GM19023 (cell line): ENCODE measurements at regions not wholly inside any gene's neighbourhood (a gene's known extent, or its start where the extent isn't known, plus 50 kb on each side); places are given as distances from the start of the nearest gene placed in this dataset.

Source experiments
- ATAC-seq: cut with Tn5 transposase; IDR thresholded peaks from one replicate; pipeline ENCODE4 v1.9.1; 2021; ENCODE audit warnings: mild to moderate bottlenecking, moderate library complexity; ENCODE audit not compliant: unreplicated experiment

DNA sequence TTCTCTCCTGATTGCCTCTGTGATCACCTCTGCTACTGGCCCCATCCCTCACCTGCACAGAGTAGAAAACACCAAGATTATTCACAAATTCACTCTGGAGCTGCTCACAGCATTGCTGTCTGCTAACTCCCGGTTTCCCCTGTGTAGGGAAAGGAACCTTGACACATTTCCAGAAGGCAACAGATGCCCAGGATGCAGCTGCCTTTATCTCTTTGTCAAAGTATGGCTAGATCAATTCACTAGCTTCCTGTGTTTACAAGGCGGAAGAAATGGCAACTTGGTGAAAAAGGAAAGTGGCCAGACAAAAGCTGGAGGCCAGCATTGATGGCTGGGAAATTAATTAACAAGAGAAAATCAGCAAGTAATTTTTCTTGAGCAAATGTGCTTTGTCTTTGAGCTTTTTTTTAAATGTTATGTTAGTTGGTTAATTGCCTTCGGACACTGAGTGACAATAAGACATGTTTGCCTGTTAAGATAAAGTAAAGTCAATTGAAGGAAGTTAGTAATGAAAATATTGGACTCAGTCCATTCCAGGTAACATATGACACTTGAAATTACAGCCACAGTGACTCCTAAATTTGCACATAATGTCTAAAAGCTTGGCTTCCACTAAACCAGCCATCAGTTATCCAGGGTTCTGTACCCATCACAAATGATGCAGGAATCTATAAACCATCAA is 394.6 kb upstream of the IL12A start:
- no peak for ATAC-seq

DNA sequence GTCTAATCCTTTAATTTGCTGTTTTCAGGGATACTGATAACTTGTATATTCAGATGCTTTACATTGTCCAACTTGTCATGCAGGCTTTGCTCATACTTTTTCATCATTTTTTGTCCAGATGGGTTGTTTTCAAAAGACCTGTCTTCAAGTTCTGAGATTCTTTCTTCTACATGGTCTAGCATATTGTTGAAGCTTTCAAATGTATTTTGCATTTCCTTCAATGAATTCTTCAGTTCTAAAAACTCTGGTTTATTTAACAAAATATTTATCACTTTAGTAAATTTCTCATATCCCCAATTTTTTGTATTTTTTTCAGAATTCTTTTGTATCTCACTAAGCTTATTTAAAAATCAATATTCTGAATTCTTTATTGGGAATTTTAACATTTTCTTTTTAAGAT is 388.3 kb upstream of the IL12A start:
- ATAC-seq, result no peak

DNA sequence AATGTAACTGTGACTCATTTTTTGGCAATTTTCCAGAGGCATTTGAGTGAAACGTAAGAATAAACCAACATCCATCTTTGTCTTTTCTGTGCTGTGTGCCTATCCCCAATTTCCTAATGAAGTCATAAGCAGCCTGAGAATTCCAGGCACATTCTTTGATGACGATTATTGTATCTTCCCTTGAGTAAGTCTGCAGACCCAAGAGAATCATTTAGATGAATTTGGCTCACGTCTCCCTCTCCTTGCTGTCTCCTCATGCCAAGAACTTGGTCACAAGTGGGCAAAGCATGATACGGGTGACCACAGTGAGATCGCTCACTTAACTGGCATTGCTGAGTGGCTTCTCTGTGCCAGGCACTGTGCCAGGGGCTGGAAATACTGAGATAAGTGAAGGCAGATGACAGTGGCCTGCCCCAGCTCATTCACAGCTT is 384.5 kb upstream of the IL12A start:
- no peak for ATAC-seq

DNA sequence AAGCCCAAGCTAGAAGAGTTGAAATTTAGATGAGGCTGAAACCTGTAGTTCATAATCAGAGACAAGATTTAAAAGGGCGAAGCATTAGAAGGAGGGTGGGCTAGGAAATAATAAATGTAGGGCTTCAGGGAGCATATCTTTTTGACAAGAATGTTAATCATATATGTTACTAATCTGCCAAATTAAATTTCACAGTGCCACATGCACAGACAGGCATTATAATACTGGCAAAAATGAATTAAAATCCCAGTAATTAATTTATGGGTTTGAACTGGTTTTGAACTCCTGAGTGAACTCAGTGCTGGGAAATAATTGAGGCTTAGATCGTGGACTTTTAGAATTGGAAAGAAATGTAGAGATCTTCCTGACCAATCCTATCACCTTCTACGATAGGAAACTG is 383.5 kb upstream of the IL12A start:
- no peak for ATAC-seq

DNA sequence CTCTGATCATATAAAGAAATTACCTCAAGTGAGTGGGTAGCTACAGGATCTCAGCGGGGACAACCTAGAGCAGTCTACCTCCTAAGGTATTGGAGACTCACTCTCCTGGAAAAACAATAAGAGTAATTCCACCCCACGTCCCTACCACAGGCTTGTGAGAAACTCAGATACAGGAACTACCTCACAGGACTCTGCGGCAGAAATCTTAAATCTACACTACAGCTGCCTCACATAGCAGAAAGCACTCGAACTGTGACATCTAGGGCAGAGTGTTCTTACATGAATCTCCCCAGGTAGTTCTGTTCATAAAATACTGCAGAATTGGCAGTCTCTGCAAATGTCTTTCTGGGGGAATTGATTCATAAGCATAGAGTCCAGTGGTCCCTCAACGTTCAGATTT is 382.9 kb upstream of the IL12A start:
- no peak for ATAC-seq

DNA sequence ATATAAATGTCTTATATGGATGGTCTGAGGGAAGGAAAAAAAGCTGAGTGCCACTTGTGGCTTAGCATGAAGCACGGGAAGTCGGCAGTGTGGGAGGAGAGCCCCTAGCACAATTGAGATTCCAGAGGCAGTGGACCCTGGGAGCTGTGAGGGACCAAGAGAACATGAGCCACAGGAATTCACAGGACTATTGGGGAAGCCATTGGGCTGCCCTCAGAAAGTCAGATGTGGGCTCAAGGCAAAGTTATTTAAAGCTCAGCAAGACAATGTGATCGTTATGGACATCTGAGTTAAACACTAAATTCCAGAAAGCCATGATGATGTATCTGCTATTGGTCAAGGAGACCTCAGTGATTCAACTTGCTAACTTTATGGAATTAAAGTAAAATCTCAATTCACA is 380.8 kb upstream of the IL12A start:
- ATAC-seq, result no peak

DNA sequence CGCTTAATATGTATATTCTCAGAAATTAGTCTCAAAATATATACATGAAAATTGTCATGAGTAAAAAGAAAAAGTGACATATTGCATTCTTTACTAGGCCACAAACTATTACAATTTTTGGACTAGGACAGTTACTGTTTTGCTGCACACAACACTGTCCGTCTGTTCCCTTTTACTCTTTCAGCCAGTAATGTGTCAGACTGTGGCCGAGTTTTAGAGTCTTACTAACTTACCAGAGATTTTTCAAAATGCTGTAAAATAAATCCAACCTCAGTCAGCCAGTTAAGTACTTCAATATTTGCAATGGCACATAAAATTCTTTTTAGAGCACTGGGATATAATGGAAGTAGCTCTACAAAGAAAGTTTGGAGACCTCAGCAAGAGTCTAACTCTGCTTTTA is 380.3 kb upstream of the IL12A start:
- no peak for ATAC-seq

- ATAC-seq, result no peak
These were observed 379.0 kb upstream of the IL12A start for GRCh38 chr3:159609625-159610024.

GRCh38 chr3:159616234-159616825 is 372.3 kb upstream of the IL12A start:
- no peak for ATAC-seq

DNA sequence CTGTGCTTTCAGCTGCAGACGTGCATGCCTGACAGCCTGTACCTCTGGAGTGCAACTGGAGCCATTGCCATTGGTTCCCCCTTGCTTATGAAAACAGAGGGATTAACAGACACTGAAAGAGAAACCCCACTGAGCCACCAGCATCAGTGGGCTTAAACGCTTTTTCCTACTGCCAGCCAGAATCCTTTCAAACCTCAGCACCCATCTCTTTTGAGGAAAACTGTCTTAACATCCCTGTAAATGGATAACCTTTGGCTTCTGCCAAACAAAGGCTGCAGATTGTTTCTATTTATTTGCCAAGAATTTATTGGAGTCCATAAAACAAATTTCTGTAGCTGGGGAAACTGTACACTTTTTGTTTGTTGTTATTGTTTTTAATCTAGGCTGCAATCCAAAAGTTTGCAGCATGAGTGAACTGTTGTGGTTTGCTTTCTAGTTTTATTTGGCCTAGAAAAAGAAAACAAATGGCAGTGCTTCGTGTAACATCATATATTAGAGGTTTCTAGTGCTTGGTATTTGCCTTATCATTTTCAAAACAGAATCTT is 369.2 kb upstream of the IL12A start:
- ATAC-seq, result no peak

- no peak for ATAC-seq
These were observed 368.4 kb upstream of the IL12A start for GRCh38 chr3:159620281-159620680.

DNA sequence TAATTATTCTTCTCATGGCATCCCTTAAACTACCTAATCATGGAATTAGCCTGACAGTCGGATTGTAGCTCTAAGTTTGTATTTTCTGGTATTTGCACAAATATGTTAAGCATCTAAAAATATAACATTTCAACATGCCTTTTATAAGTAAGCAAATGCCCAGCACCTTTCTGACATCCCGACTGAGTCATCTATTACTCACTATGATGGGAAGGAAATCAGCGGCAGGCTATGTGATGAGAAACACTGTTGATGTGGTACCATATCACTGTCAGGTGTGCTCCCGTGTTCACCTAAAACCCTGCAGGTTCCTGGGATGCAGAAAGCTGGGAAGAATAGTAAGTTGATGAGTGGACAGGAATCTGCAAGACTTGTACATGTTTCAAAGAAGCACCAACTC is 367.8 kb upstream of the IL12A start:
- ATAC-seq, result no peak

GRCh38 chr3:159624616-159625015 is 364.0 kb upstream of the IL12A start:
- ATAC-seq, result no peak

DNA sequence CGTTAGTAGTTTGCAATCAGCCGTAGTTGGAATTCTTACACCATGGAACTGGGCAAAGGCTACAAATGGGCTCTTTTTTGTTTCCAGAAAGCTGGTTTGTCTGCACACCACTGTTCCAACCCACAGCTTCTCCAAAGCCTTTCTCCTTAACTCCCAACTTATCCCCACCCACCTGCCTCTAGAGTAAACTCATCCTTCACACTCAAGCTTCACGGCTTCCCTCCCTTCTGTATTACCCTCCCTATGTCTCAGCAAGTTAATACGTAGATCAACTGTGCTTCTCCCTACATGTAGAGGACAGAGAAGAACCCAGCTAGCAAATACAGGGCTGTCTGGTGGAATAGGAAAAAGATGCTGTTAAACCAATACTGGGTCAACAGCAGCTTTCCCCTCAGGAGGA is 363.0 kb upstream of the IL12A start:
- no peak for ATAC-seq

DNA sequence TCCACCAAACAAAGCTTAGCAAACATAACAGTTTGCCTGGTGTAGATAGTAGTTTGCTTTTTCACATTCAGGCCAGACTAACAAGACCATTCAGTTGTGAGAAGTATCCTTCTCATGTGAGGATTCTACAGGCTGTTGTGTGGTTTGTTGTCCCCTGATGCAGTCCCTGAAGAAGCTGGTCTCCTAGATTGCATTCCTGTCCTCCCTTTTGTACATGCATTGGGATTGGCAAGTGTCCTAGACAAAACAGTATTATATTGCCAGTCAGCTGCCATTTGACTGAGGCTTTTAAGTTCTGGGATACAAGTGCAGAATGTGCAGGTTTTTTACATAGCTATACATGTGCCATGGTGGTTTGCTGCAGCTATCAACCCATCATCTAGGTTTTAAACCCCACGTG is 362.0 kb upstream of the IL12A start:
- no peak for ATAC-seq

DNA sequence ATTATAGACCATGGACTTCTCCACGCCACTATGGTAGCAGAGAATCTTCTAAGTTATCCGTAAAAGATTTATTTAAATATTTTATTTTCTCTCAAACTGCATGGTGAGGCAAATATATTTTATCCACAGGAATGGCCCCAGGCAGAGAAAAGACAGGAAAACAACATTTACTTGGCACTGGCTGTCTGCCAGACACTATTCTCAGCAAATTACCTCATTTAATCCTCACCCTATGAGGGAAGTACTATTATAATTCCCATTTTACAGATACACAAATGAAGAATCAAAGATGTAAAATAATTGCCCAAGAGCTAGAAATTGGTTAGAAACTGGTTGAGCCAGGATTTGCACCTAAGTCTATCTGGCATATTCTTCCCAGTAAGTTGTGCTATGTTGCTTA is 361.4 kb upstream of the IL12A start:
- ATAC-seq, result no peak

GRCh38 chr3:159627634-159628033 is 361.0 kb upstream of the IL12A start:
- no peak for ATAC-seq

GRCh38 chr3:159629329-159630084 is 359.1 kb upstream of the IL12A start:
- no peak for ATAC-seq

- no peak for ATAC-seq
These were observed 357.4 kb upstream of the IL12A start for GRCh38 chr3:159631226-159631625.

DNA sequence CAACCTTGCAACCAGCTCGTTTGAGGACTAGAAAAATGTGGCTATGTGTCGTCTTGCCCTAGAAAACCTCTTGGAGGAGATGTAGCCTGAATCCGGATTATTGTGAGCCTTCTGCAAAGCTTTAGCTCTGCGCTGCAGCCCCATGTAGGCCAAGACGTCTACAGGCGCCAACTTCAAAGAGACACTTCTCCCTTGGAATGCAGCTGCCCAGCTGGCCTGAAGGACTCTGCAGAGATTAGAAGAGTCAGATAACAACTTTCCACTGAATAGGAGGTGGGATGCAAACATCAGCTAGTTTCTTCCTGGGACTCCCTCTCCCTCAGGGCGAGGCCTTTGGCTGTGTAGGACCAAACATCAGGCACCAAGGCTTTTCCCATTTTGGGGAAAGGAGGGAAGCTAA is 356.5 kb upstream of the IL12A start:
- ATAC-seq, result no peak

GRCh38 chr3:159632851-159633250 is 355.8 kb upstream of the IL12A start:
- ATAC-seq, result no peak

DNA sequence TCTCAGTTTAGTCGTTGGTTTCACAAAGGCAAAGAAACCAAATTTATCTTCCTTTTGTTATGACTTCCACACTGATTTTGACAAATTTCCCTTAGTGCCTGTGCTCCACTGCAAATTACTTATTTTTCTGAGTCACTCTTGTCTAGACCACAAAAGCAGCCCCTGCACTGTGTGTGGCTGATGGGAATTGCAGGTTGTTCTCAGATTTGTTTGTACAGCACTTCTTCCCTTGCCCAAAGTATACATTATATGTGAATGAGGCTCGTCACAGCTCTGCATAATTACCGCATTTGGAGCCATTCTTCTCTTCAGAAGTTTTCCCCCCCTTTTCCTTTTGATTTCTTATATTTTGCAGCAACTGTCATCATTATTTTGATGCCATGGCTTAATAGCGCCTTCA is 354.2 kb upstream of the IL12A start:
- ATAC-seq, result no peak
